Activated CD8-positive, alpha-beta T cell treated with anti-CD3 and anti-CD28 coated beads for 36 hours (primary cell): ENCODE measurements at regions not wholly inside any gene's neighbourhood (a gene's known extent, or its start where the extent isn't known, plus 50 kb on each side); places are given as distances from the start of the nearest gene placed in this dataset.

Experiments
- ATAC-seq: fragments of 200-7000 bp; cut with Tn5 transposase; one replicate; pipeline ENCODE4 v1.10.0; 2021; ENCODE audit warnings: mild to moderate bottlenecking, moderate library complexity
- CTCF ChIA-PET: fragments of 350-600 bp; sonication (Branson Sonifier 250); formaldehyde crosslinking; loops from one replicate; lab custom pipeline; 2021; ENCODE audit warnings: antibody characterized with exemption; lab: Charles Lee
- POLR2A ChIA-PET: fragments of 350-600 bp; sonication (Branson Sonifier 250); formaldehyde crosslinking; loops from one replicate; lab custom pipeline; 2021; ENCODE audit warnings: antibody characterized with exemption; lab: Charles Lee
- DNase-seq: peaks from one replicate; pipeline ENCODE4 v3.0.0-alpha.2; 2020
- H3K27ac Mint-ChIP-seq: one replicate; pipeline ENCODE4 v1.8.0; 2021; ENCODE audit warnings: mild to moderate bottlenecking, mixed read lengths
- H3K27me3 Mint-ChIP-seq: one replicate; pipeline ENCODE4 v1.8.0; 2021; ENCODE audit warnings: mixed read lengths
- H3K36me3 Mint-ChIP-seq: one replicate; pipeline ENCODE4 v1.8.0; 2021; ENCODE audit warnings: low read depth, mixed read lengths
- H3K4me1 Mint-ChIP-seq: one replicate; pipeline ENCODE4 v1.8.0; 2021; ENCODE audit warnings: low read depth, mixed read lengths
- H3K4me3 Mint-ChIP-seq: one replicate; pipeline ENCODE4 v1.8.0; 2021; ENCODE audit warnings: mild to moderate bottlenecking, moderate library complexity, mixed read lengths
- H3K9me3 Mint-ChIP-seq: one replicate; pipeline ENCODE4 v1.8.0; 2021; ENCODE audit warnings: mixed read lengths
- CTCF ChIP-seq: fragments of 200-600 bp; IDR thresholded peaks from one replicate; pipeline ENCODE4 v1.8.0; 2022; ENCODE audit warnings: antibody characterized with exemption, mild to moderate bottlenecking
- intact Hi-C: fragments of 100-400 bp; cut with micrococcal nuclease; formaldehyde crosslinking; loops from one replicate; pipeline ENCODE4 v1.10.0; 2022

- Mint-ChIP-seq H3K36me3 (no peaks in the 10 kb centered on the region), H3K4me1 (no peaks in the 10 kb centered on the region), H3K27me3 (no peaks in the 10 kb centered on the region), H3K27ac (no peak overlapping the region), H3K4me3 (no peak overlapping the region), H3K9me3 (peaks cover 14% of the 10 kb centered on the region)
- TF ChIP-seq CTCF, result no peak
- DNase-seq (no peak), ATAC-seq (no peak)
- ChIA-PET POLR2A (no interaction called here), CTCF (no interaction called here)
- intact Hi-C loops, result no loop called here
Measured at GRCh38 chr6:140623498-140623897, 1249.0 kb upstream of the CITED2 start.

GRCh38 chr6:140620496-140620895 lies 1246.0 kb upstream of the CITED2 start:
- H3K4me1 Mint-ChIP-seq, result no peaks in the 10 kb centered on the region
- DNase-seq (no peak), ATAC-seq (no peak)
- ChIA-PET CTCF (no interaction called here), POLR2A (no interaction called here)
- no peaks in the 10 kb centered on the region for H3K27me3 Mint-ChIP-seq
- no peak overlapping the region for H3K27ac Mint-ChIP-seq
- TF ChIP-seq CTCF, result no peak
- intact Hi-C loops, result no loop called here
- H3K9me3 Mint-ChIP-seq, result peaks cover 2% of the 10 kb centered on the region
- H3K36me3 Mint-ChIP-seq, result no peaks in the 10 kb centered on the region
- H3K4me3 Mint-ChIP-seq, result no peak overlapping the region

- no peak overlapping the region for H3K27ac Mint-ChIP-seq
- no peak for ATAC-seq
- H3K4me1 Mint-ChIP-seq, result no peaks in the 10 kb centered on the region
- CTCF ChIA-PET, result no interaction called here
- intact Hi-C loops, result no loop called here
- H3K4me3 Mint-ChIP-seq, result no peak overlapping the region
- POLR2A ChIA-PET, result no interaction called here
- H3K36me3 Mint-ChIP-seq, result no peaks in the 10 kb centered on the region
- no peaks in the 10 kb centered on the region for H3K27me3 Mint-ChIP-seq
- no peak for DNase-seq
- TF ChIP-seq CTCF, result no peak
- H3K9me3 Mint-ChIP-seq, result no peaks in the 10 kb centered on the region
Measured at GRCh38 chr6:140609956-140610355, 1235.5 kb upstream of the CITED2 start.

GRCh38 chr6:140609321-140609720 lies 1234.9 kb upstream of the CITED2 start:
- ATAC-seq (no peak), DNase-seq (no peak)
- intact Hi-C loops, result no loop called here
- H3K9me3 Mint-ChIP-seq, result no peaks in the 10 kb centered on the region
- no peak overlapping the region for H3K27ac Mint-ChIP-seq
- no peaks in the 10 kb centered on the region for H3K36me3 Mint-ChIP-seq
- ChIA-PET CTCF (no interaction called here), POLR2A (no interaction called here)
- H3K4me1 Mint-ChIP-seq, result no peaks in the 10 kb centered on the region
- no peaks in the 10 kb centered on the region for H3K27me3 Mint-ChIP-seq
- TF ChIP-seq CTCF, result no peak
- no peak overlapping the region for H3K4me3 Mint-ChIP-seq

- Mint-ChIP-seq H3K27me3 (no peaks in the 10 kb centered on the region), H3K36me3 (no peaks in the 10 kb centered on the region), H3K27ac (no peak overlapping the region), H3K9me3 (no peaks in the 10 kb centered on the region), H3K4me1 (no peaks in the 10 kb centered on the region), H3K4me3 (no peak overlapping the region)
- intact Hi-C loops, result no loop called here
- no peak for TF ChIP-seq CTCF
- POLR2A ChIA-PET, result no interaction called here
- DNase-seq (no peak), ATAC-seq (no peak)
- CTCF ChIA-PET, result no interaction called here
Measured at GRCh38 chr6:140604786-140605185, 1230.3 kb upstream of the CITED2 start.
